Loucy (cell line): ENCODE measurements at regions not wholly inside any gene's neighbourhood (a gene's known extent, or its start where the extent isn't known, plus 50 kb on each side); places are given as distances from the start of the nearest gene placed in this dataset.

Experiments
- H2AFZ ChIP-seq: fragments of 200-600 bp; sonication (generic); 2 replicates; pipeline ENCODE4 v1.6.0; 2016; ENCODE audit warnings: antibody characterized with exemption, mild to moderate bottlenecking, low read length, moderate library complexity
- H3F3A ChIP-seq: fragments of 200-600 bp; 2 replicates; pipeline ENCODE4 v1.6.0; 2016; ENCODE audit warnings: antibody characterized with exemption, low read depth, mild to moderate bottlenecking
- H3K27me3 ChIP-seq: fragments of 200-600 bp; sonication (generic); 2 replicates; pipeline ENCODE4 v1.6.1; 2014; ENCODE audit warnings: low read length, mild to moderate bottlenecking; ENCODE audit not compliant: insufficient read depth, poor library complexity, severe bottlenecking
- H3K36me3 ChIP-seq: fragments of 200-600 bp; sonication (generic); 2 replicates; pipeline ENCODE4 v1.6.1; 2016; ENCODE audit warnings: low read length; ENCODE audit not compliant: insufficient read depth
- H3K4me1 ChIP-seq: fragments of 200-600 bp; sonication (generic); 2 replicates; pipeline ENCODE4 v1.5.1; 2014; ENCODE audit warnings: low read length, mild to moderate bottlenecking; ENCODE audit not compliant: insufficient read depth, poor library complexity, severe bottlenecking
- H3K4me2 ChIP-seq: fragments of 200-600 bp; sonication (generic); 2 replicates; pipeline ENCODE4 v1.6.0; 2014; ENCODE audit warnings: antibody characterized with exemption, low read length, low read depth, mild to moderate bottlenecking; ENCODE audit not compliant: poor library complexity, severe bottlenecking
- H3K4me3 ChIP-seq: fragments of 200-600 bp; sonication (generic); 2 replicates; pipeline ENCODE4 v1.5.1; 2014; ENCODE audit warnings: low read length, mild to moderate bottlenecking, mixed read lengths; ENCODE audit not compliant: poor library complexity, severe bottlenecking
- H3K79me2 ChIP-seq: fragments of 200-600 bp; sonication (generic); 2 replicates; pipeline ENCODE4 v1.6.1; 2014; ENCODE audit warnings: low read length; ENCODE audit not compliant: insufficient read depth
- H3K9ac ChIP-seq: fragments of 200-600 bp; sonication (generic); 2 replicates; pipeline ENCODE4 v1.6.0; 2014; ENCODE audit warnings: mild to moderate bottlenecking, low read depth, low read length, moderate library complexity; ENCODE audit not compliant: poor library complexity, severe bottlenecking
- H3K9me2 ChIP-seq: fragments of 200-600 bp; sonication (generic); replicated peaks from 2 replicates; pipeline ENCODE4 v1.6.1; 2016; ENCODE audit warnings: low read depth, low read length, mixed read lengths
- H3K9me3 ChIP-seq: fragments of 200-600 bp; sonication (generic); 2 replicates; pipeline ENCODE4 v1.6.1; 2014; ENCODE audit warnings: mild to moderate bottlenecking, antibody characterized with exemption, low read length, low read depth; ENCODE audit not compliant: insufficient read depth
- H4K20me1 ChIP-seq: fragments of 200-600 bp; sonication (generic); 2 replicates; pipeline ENCODE4 v1.6.0; 2014; ENCODE audit warnings: antibody characterized with exemption, low read length, mild to moderate bottlenecking; ENCODE audit not compliant: insufficient read depth, poor library complexity, severe bottlenecking
- CTCF ChIP-seq: fragments of 200-600 bp; sonication (generic); conservative IDR thresholded peaks from 2 replicates; pipeline ENCODE4 v1.5.1; 2014; ENCODE audit warnings: mild to moderate bottlenecking, antibody characterized with exemption, low read length
- EZH2phosphoT487 ChIP-seq: fragments of 200-600 bp; IDR thresholded peaks from 2 replicates; pipeline ENCODE4 v1.6.1; 2018; ENCODE audit warnings: antibody characterized with exemption, mild to moderate bottlenecking, moderate library complexity, borderline replicate concordance

- TF ChIP-seq CTCF (no peak), EZH2phosphoT487 (no peak)
- no peak overlapping the region for H3K9ac ChIP-seq
- no peaks in the 10 kb centered on the region for H4K20me1 ChIP-seq
- H3K4me2 ChIP-seq: no peak overlapping the region
- no peaks in the 10 kb centered on the region for H3K9me2 ChIP-seq
- no peaks in the 10 kb centered on the region for H3K9me3 ChIP-seq
- H3K4me1 ChIP-seq: no peaks in the 10 kb centered on the region
- no peaks in the 10 kb centered on the region for H3K27me3 ChIP-seq
- no peak overlapping the region for H2AFZ ChIP-seq
- H3K36me3 ChIP-seq: no peaks in the 10 kb centered on the region
- no peaks in the 10 kb centered on the region for H3F3A ChIP-seq
- no peak overlapping the region for H3K4me3 ChIP-seq
- H3K79me2 ChIP-seq: no peaks in the 10 kb centered on the region
Measured at GRCh38 chr12:14153803-14154202, 172.4 kb upstream of the GRIN2B start.

GRCh38 chr12:14156606-14157005 lies 175.2 kb upstream of the GRIN2B start:
- H3K4me1 ChIP-seq: no peaks in the 10 kb centered on the region
- no peaks in the 10 kb centered on the region for H3K79me2 ChIP-seq
- no peaks in the 10 kb centered on the region for H3K27me3 ChIP-seq
- H3K4me3 ChIP-seq: no peak overlapping the region
- H4K20me1 ChIP-seq: no peaks in the 10 kb centered on the region
- TF ChIP-seq CTCF (no peak), EZH2phosphoT487 (no peak)
- no peaks in the 10 kb centered on the region for H3K9me3 ChIP-seq
- no peaks in the 10 kb centered on the region for H3K36me3 ChIP-seq
- H3K4me2 ChIP-seq: no peak overlapping the region
- H3K9me2 ChIP-seq: no peaks in the 10 kb centered on the region
- H3F3A ChIP-seq: no peaks in the 10 kb centered on the region
- no peak overlapping the region for H2AFZ ChIP-seq
- no peak overlapping the region for H3K9ac ChIP-seq

GRCh38 chr12:14157088-14157747 lies 175.8 kb upstream of the GRIN2B start:
- no peak overlapping the region for H3K9ac ChIP-seq
- H3K9me2 ChIP-seq: no peaks in the 10 kb centered on the region
- no peak overlapping the region for H2AFZ ChIP-seq
- H3K4me2 ChIP-seq: no peak overlapping the region
- H3K4me3 ChIP-seq: no peak overlapping the region
- no peaks in the 10 kb centered on the region for H3F3A ChIP-seq
- no peaks in the 10 kb centered on the region for H3K36me3 ChIP-seq
- no peaks in the 10 kb centered on the region for H3K9me3 ChIP-seq
- no peaks in the 10 kb centered on the region for H3K27me3 ChIP-seq
- H3K4me1 ChIP-seq: no peaks in the 10 kb centered on the region
- no peaks in the 10 kb centered on the region for H4K20me1 ChIP-seq
- TF ChIP-seq CTCF (no peak), EZH2phosphoT487 (no peak)
- no peaks in the 10 kb centered on the region for H3K79me2 ChIP-seq
